Activated B cell treated with CpG ODN at 0.5 μM for 24 hours (primary cell): ENCODE measurements at regions not wholly inside any gene's neighbourhood (a gene's known extent, or its start where the extent isn't known, plus 50 kb on each side); places are given as distances from the start of the nearest gene placed in this dataset.

Experiments
- ATAC-seq: fragments of 200-7000 bp; cut with Tn5 transposase; one replicate; pipeline ENCODE4 v1.10.0; 2021; ENCODE audit warnings: low read depth, mild to moderate bottlenecking, moderate library complexity
- CTCF ChIA-PET: fragments of 350-600 bp; sonication (Branson Sonifier 250); formaldehyde crosslinking; loops from one replicate; lab custom pipeline; 2021; ENCODE audit warnings: antibody characterized with exemption; lab: Charles Lee
- POLR2A ChIA-PET: fragments of 350-600 bp; sonication (Branson Sonifier 250); formaldehyde crosslinking; loops from one replicate; lab custom pipeline; 2021; ENCODE audit warnings: antibody characterized with exemption; lab: Charles Lee
- DNase-seq: peaks from one replicate; pipeline ENCODE4 v3.0.0; 2022
- H3K27ac Mint-ChIP-seq: one replicate; pipeline ENCODE4 v1.8.0; 2020; ENCODE audit warnings: mixed read lengths
- H3K27me3 Mint-ChIP-seq: one replicate; pipeline ENCODE4 v1.8.0; 2021; ENCODE audit warnings: mixed read lengths
- H3K36me3 Mint-ChIP-seq: one replicate; pipeline ENCODE4 v1.8.0; 2021; ENCODE audit warnings: low read depth, mixed read lengths
- H3K4me1 Mint-ChIP-seq: one replicate; pipeline ENCODE4 v1.8.0; 2021; ENCODE audit warnings: mixed read lengths
- H3K4me3 Mint-ChIP-seq: one replicate; pipeline ENCODE4 v1.8.0; 2020; ENCODE audit warnings: mild to moderate bottlenecking, mixed read lengths
- H3K9me3 Mint-ChIP-seq: one replicate; pipeline ENCODE4 v1.8.0; 2020; ENCODE audit warnings: mixed read lengths
- intact Hi-C: fragments of 100-400 bp; cut with micrococcal nuclease; formaldehyde crosslinking; loops from one replicate; pipeline ENCODE4 v1.15.1; 2024
- TF ChIP-seq, protein P1 (sequence below): fragments of 200-600 bp; IDR thresholded peaks from one replicate; pipeline ENCODE4 v1.8.0; 2022; ENCODE audit warnings: antibody characterized with exemption, mild to moderate bottlenecking

DNA sequence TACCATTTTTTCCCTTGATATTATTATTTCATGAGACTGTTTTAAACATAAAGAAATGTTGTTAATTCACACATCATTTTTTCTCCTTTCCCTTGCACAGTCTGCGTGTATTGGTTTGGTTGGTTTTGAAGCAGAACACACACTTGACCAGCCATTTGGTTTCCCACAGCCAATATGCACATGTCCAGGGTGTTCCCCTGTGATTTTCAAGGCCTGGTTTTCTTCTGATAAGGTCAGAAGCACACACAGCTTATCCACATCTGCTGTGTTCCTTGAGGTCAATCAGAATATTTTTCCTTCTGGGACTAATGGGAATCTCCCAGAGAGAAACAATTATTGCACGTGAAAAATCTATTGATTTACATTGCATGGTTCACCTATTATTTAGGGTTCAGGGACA is 103.2 kb upstream of the EFEMP1 start:
- H3K27ac Mint-ChIP-seq, result no peak overlapping the region
- CTCF ChIA-PET, result no interaction called here

DNA sequence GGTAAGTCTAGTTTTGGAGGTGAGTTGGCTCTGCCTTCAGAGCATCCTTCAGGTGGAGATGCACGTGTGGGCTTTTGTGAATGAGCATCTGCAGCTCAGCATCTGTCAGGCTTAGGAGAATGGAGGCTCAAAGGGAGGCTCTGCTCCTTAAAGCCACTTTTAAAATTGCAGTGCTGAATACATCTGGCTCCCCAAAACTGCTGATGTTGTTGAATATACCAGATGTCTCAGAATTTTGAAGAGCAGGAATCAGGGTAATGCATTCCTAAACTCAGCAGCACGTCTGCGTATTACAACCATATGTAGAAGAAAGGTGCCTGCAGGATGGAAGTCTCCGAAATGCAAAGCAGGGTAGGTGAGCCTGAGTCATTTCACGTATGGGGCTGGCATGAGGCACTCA is 106.5 kb upstream of the EFEMP1 start:
- H3K27me3 Mint-ChIP-seq, result no peaks in the 10 kb centered on the region
- no peaks in the 10 kb centered on the region for H3K9me3 Mint-ChIP-seq
- TF ChIP-seq, protein P1, sequence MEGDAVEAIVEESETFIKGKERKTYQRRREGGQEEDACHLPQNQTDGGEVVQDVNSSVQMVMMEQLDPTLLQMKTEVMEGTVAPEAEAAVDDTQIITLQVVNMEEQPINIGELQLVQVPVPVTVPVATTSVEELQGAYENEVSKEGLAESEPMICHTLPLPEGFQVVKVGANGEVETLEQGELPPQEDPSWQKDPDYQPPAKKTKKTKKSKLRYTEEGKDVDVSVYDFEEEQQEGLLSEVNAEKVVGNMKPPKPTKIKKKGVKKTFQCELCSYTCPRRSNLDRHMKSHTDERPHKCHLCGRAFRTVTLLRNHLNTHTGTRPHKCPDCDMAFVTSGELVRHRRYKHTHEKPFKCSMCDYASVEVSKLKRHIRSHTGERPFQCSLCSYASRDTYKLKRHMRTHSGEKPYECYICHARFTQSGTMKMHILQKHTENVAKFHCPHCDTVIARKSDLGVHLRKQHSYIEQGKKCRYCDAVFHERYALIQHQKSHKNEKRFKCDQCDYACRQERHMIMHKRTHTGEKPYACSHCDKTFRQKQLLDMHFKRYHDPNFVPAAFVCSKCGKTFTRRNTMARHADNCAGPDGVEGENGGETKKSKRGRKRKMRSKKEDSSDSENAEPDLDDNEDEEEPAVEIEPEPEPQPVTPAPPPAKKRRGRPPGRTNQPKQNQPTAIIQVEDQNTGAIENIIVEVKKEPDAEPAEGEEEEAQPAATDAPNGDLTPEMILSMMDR, result no peak
- POLR2A ChIA-PET, result no interaction called here
- no peaks in the 10 kb centered on the region for H3K36me3 Mint-ChIP-seq
- CTCF ChIA-PET, result no interaction called here
- DNase-seq, result no peak
- H3K4me3 Mint-ChIP-seq, result no peak overlapping the region
- H3K27ac Mint-ChIP-seq, result no peak overlapping the region
- intact Hi-C loops, result no loop called here
- no peaks in the 10 kb centered on the region for H3K4me1 Mint-ChIP-seq
- ATAC-seq, result no peak

More for the DNA sequence above, 103.2 kb upstream of the EFEMP1 start:
- Mint-ChIP-seq H3K4me3 (no peak overlapping the region), H3K4me1 (no peaks in the 10 kb centered on the region), H3K36me3 (no peaks in the 10 kb centered on the region), H3K27me3 (no peaks in the 10 kb centered on the region), H3K9me3 (no peaks in the 10 kb centered on the region)
- POLR2A ChIA-PET, result no interaction called here
- ATAC-seq (no peak), DNase-seq (no peak)
- TF ChIP-seq, protein P1, result no peak
- intact Hi-C loops, result no loop called here

DNA sequence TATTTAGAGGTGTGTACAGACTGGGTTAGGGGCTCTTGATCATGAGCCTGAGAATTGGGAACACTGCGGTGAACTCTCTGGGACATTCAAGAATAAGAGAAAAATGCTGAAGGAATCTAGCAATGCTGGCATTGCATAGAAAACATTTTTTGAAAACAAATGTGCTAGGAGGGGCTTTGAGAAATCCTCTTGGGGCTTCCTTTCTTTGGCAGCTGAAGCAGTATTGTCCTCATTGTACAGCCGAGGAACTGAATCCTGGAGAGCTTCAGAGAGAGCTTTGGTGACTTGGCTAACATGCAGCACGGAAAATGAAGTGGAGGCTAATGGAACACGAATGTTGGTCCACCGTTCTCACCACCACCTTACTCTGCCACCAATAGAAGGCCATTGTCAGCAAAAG is 107.3 kb upstream of the EFEMP1 start:
- DNase-seq, result no peak
- TF ChIP-seq, protein P1, result no peak

GRCh38 chr2:56034258-56034657 is 110.7 kb upstream of the EFEMP1 start:
- H3K36me3 Mint-ChIP-seq, result no peaks in the 10 kb centered on the region
- ChIA-PET CTCF (no interaction called here), POLR2A (no interaction called here)
- H3K4me3 Mint-ChIP-seq, result no peak overlapping the region
- ATAC-seq (no peak), DNase-seq (no peak)
- H3K4me1 Mint-ChIP-seq, result no peaks in the 10 kb centered on the region
- intact Hi-C loops, result no loop called here
- H3K27ac Mint-ChIP-seq, result no peak overlapping the region
- no peaks in the 10 kb centered on the region for H3K9me3 Mint-ChIP-seq
- TF ChIP-seq, protein P1, result no peak
- H3K27me3 Mint-ChIP-seq, result no peaks in the 10 kb centered on the region

More for the DNA sequence above, 107.3 kb upstream of the EFEMP1 start:
- Mint-ChIP-seq H3K27me3 (no peaks in the 10 kb centered on the region), H3K4me3 (no peak overlapping the region), H3K4me1 (no peaks in the 10 kb centered on the region), H3K9me3 (no peaks in the 10 kb centered on the region), H3K27ac (no peak overlapping the region), H3K36me3 (no peaks in the 10 kb centered on the region)
- POLR2A ChIA-PET, result no interaction called here
- CTCF ChIA-PET, result no interaction called here
- ATAC-seq, result no peak
- intact Hi-C loops, result no loop called here

DNA sequence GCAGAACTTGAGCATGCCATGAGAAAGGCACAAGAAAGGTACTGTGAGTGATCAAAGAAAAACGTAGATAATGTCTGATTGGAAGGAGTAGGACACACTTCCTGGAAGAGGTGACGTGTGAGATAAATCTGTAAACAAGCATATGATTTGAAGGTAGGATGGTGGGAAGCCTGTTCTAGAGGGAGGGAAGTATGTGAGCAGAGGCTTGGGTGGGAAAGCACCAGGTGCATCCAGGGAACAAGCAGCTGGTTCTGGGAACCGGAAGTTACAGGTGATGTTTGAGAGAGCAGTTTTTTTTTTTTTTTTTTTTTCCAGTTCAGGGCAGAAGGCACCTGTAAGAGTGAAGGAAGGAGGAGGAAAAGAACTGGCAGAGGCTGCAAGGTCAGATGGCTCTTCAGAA is 116.6 kb upstream of the EFEMP1 start:
- Mint-ChIP-seq H3K27ac (no peak overlapping the region), H3K4me1 (no peaks in the 10 kb centered on the region), H3K9me3 (no peaks in the 10 kb centered on the region), H3K4me3 (no peak overlapping the region), H3K36me3 (no peaks in the 10 kb centered on the region), H3K27me3 (no peaks in the 10 kb centered on the region)
- POLR2A ChIA-PET, result no interaction called here
- no peak for DNase-seq
- TF ChIP-seq, protein P1, result no peak
- ATAC-seq, result no peak
- CTCF ChIA-PET, result no interaction called here
- intact Hi-C loops, result no loop called here
